HepG2 (cell line): ENCODE measurements at regions not wholly inside any gene's neighbourhood (a gene's known extent, or its start where the extent isn't known, plus 50 kb on each side); places are given as distances from the start of the nearest gene placed in this dataset.

Experiments used
- MAZ ChIP-seq, 2 experiments: sonication (generic) in 1 of 2; formaldehyde crosslinking in 1 of 2; IDR thresholded peaks; 2 replicates each; pipeline versions ENCODE4 v1.5.0 to v1.6.1; 2012 to 2020; ENCODE audit warnings: low read depth in 2 of 2, mild to moderate bottlenecking in 2 of 2, borderline replicate concordance in 1 of 2, improper control_type of control experiment in 1 of 2, low read length in 1 of 2, missing genetic modification reagents in 1 of 2, moderate library complexity in 1 of 2
- PRDM4 ChIP-seq: sonication (generic); formaldehyde crosslinking; IDR thresholded peaks from 2 replicates; pipeline ENCODE4 v1.9.0; 2021; ENCODE audit warnings: missing genetic modification reagents, borderline replicate concordance
- RXRB ChIP-seq: IDR thresholded peaks from 2 replicates; pipeline ENCODE4 v1.6.1; 2016; ENCODE audit warnings: borderline replicate concordance, missing genetic modification reagents, missing compliant biosample characterization
- SP2 ChIP-seq: sonication (generic); formaldehyde crosslinking; IDR thresholded peaks from 2 replicates; pipeline ENCODE4 v1.5.1; 2020; ENCODE audit warnings: mild to moderate bottlenecking, missing genetic modification reagents

GRCh38 chr13:67771106-67771505, 541.0 kb upstream of the PCDH9 start:
- TF ChIP-seq PRDM4 (CRISPR knock-in tag) (no peak), RXRB (CRISPR knock-in tag) (no peak), SP2 (CRISPR knock-in tag) (no peak), MAZ (IDR thresholded peaks at IDR 0.05; ENCODE audit: borderline replicate concordance, low read depth, low read length) (no peak), MAZ (CRISPR knock-in tag; IDR thresholded peaks at IDR 0.05; ENCODE audit: low read depth) (no peak)
